GM21576 (cell line): ENCODE measurements at regions not wholly inside any gene's neighbourhood (a gene's known extent, or its start where the extent isn't known, plus 50 kb on each side); places are given as distances from the start of the nearest gene placed in this dataset.

Experiments
- ATAC-seq: cut with Tn5 transposase; IDR thresholded peaks from one replicate; pipeline ENCODE4 v1.9.1; 2021; ENCODE audit warnings: mild to moderate bottlenecking, moderate library complexity; ENCODE audit not compliant: unreplicated experiment

DNA sequence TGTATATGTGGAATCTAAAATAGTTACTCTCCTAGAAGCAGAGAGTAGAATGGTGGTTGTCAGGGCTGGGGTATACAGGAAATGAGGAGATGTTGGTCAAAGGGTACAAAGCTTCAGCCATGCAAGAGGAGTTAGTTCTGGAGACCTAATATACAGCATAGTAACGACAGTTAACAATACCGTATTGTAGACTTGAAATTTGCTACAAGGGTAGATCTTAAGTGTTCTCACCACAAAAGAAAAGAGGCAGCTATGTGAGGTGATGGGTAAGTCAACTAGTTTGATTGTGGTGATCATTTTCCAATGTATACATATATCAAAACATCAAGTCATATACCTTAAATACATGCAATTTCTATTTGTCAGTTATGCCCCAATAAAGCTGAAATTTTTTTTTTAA, 98.2 kb upstream of the CYP1B1 start:
- no peak for ATAC-seq

DNA sequence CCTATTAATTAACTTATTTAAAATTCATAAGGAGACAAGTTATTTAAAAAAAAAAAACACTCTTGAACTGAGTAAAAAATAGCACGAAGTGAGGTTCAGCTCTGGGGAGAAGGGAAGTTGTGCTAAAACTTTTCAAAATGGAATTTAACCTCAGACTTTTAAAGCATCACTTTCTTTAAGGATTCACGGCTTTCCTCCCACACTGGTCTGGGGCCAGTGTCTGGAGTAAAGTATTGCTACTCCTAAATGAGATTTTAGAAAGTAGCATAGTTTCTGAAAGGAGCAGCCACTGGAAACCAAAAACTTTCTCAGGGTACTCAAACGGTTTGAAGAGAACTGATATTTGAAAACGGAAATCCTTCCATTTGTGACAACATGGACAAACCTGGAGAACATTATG, 97.7 kb upstream of the CYP1B1 start:
- no peak for ATAC-seq

DNA sequence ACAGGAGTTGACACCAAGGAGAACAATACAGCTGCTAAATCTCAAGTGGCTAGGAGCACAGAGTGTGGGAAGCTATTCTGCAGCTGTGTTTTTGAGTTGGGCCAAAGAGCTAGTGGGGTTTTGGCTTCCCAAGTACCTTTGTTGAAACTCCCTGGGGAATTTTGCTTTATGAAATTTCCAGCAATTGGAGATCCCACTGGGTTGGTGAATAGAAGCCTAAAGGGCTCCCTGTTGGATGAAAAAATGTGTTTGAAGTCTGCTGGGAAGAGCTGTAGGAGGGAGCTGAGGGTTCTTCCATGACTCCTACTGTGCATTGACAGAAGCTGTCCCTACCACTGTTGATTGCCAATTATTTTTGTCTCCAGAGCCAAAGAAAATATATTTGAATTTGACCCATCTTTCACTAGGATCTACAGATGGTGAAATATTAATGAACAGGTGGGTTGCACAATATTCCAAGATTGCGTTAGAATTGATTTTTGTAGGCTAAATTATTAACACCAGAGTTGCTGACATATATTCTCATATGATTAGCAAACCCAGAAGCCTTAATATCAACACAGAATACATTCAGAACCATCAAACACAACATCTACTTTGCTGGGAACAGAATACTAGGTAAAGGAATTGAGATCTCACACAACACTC, 95.4 kb upstream of the CYP1B1 start:
- ATAC-seq: no peak

DNA sequence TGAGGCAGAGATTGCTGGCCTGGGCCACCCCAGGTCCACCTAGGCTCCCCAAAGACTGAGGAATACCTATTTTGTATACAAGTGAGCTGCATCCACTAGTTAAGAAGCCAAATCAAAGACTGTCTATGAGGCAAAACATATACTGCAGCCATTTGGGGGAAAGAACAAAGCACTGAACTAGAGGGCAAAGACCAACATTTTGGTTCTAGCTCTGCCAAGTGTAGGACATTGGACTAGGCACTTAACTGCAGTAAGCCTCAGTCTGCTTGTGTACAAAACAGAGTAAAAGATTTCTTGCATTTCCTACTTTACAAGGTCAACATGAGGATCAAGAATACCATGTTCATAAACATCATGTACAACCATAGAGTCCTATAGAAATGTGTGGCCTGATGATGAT, 94.8 kb upstream of the CYP1B1 start:
- ATAC-seq: no peak

DNA sequence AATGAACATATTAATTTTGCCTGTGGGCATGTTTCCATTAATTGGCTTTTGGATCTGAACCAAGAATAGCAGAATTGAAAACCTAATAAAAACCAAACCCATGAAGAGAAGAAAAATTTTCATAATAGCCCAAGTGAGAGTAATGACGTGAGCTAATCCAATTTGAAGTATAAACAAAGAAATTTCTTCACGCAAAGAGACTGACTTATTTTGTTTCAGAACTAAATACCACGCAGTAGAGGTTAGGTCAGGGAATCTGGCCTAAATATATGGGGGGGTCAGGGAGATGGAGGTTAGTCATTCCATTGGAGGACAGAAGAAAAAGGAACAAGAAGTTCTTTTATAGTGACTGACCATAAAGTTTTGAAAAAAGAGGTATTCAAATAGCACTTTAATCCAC, 94.1 kb upstream of the CYP1B1 start:
- no peak for ATAC-seq

DNA sequence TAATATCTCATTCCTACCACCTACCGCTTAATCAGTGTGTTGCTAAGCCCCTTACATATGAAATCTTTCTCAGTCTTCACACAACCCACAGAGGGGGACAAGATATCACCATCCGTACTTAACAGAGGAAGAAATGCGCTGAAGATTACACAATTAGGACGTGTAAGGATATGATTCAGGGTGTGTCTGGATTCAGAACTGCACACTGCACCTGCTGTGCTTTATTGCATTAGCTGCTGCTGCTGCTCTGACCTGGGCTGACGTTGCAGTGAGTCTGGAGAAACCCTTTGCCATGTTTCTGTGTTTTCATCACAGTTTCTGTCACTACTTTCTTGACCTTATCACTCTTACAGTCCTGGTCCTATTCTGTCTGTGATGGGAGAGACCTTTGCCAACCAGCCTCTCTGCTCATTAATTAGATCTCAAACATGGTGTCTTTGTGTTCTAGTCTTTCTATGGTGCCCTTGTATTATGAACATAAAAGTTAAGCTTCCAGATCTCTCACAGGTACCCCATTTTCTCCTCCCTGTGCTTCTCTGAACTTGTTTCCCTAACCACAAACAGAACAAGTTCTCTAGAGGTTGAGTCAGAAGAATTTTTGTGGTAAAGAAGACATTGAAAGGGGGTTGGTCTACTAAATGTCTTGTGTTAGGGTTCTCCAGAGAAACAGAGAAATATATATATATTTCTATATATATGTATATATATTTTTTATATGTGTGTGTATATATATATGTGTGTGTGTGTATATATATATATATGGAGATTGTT, 92.9 kb upstream of the CYP1B1 start:
- no peak for ATAC-seq

DNA sequence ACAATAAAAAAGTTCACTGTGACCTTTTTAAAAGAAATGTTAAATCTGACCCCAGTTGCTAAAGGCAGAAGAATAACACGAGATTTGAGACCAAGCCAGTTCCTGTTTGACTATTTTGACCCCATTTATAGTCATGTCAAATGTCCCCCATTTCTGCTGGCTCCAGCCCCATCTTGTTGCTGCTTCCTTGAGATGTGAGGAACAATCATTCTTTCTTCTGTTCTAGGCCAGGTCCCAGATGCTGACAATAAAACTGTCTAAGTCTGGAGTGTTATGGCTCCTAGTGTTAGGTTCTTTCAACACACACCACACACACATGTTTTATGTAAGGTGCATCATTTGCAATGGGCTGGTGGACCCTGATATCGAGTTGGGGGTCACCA, 92.0 kb upstream of the CYP1B1 start:
- no peak for ATAC-seq

DNA sequence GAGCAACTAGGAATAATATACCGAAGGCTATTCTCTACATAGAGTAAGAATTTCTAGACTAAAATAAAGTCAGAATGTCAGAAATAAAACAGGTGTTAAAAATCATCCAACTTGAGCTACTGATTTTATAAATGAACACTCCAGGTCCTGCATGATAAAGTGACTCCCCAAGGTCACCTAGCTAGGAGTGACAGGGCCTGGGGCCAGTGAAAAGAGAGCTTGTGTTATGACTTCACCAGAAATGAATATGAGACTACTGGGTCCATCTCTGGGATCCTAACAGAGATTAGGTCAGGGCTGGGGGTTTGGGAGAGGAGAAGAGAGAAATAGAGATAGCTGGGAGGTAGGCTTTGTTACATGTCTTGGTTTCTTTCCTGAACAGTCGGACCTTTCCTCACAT, 89.7 kb upstream of the CYP1B1 start:
- ATAC-seq: no peak

DNA sequence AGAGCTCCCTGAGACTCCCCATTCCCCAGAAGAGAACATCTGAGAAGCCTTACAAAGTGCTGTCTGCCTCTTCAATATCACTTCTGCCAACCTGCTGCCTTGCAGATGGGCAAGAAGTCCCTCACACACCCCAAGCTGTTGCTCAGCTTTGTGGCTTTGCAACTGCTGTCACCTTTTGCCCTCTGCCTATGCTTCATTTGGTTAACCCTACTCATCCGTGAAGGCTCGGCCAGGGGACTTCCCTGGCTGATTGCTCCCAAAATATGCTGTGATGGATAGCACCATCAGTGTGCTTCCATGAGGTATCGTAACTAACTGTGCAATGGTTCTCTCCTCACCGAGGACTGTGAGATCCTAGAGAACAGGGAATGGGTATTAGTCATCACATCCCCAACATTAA, 88.9 kb upstream of the CYP1B1 start:
- no peak for ATAC-seq

DNA sequence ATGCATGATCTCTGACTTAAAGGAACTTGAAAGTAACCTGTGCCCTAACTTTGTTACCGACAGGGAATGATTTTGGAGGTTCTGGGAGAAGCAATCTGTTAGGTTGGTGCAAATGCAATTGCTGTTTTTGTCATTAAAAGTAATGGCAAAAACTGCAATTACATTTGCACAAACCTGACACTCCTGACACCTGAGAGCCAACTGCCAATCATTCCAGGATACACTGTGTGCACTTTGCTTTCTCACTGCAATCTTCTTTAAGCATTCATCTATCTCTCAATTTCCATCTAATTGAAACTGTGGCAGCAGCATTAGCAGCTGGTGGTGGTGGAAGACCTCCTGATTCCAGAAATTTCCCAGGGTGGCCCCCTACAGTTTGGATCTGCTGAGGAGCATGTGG, 87.6 kb upstream of the CYP1B1 start:
- no peak for ATAC-seq

DNA sequence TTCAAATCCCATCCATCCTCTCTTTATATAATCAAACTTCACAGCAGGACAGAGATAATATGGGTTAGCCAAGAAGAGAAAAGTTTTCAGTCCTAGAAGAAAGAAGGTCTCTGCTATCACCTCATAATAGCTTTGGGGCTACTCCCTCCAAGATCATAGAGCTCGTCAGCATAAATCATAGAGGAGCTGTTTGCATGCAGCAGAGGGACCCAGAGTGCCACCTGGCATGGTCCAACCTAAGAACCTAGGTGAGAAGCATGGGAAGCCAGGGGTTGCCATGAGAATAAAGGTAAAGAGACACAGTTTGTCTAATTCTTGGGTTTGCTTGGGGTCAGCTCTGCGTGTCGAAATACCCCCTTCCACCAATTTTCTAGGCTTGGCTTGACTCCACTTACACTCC, 87.1 kb upstream of the CYP1B1 start:
- ATAC-seq: no peak

DNA sequence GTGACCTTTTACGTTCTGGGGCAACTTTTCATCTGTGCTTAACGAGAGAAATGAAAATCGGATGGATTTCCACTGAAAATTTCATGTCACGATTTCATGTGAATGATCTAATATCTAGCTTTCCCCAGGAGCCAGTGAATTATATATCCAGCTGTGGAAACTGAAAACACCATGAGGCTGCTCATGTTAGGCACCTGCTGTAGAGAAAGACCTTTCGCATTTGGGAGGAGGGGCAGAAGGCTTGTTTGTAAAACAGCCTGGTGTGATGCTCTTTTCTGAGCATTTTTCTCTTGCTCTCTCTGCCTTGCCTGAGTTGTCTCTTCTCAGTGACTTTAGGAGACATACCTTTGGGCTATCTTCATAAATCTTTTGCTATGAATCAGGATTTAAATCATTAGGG, 84.6 kb upstream of the CYP1B1 start:
- ATAC-seq: no peak

DNA sequence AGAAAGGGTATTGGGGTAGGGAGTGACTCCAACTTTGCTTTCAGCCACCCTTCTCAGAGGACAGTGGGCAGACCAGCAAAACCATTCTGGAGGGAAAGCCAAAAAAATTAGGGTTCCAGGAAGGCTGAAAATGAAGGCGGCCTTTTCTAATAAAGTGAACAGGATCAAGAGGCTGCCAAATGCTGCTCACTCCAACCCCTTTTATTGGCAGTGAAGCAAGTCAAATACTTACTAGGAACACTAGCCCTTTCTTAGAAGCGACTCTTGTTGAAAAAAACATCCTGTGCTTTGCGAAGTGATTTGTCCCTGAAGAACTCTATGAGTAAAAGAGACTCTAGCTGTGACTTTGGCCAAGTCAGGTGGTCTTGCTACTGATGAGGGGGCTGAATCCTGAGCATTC, 83.6 kb upstream of the CYP1B1 start:
- ATAC-seq: no peak

DNA sequence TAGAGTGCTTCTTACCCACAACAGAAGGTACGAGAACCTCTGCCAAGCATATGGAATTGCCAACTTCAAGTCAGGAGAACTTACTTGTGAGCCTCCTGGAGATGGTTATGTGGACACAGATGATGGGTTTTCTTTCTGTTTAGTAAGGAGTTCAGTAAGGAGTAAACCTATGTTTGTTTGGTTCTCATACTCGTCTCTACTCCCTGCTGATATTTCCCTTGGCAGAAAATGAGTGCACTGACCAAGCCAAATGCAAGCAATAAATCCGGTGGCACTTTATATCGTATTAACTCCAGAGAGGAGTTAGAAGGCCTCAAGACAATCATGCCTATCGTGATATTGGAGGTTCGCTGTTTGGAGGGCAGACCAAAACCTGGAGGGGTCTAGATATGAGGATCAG, 83.2 kb upstream of the CYP1B1 start:
- ATAC-seq: no peak

DNA sequence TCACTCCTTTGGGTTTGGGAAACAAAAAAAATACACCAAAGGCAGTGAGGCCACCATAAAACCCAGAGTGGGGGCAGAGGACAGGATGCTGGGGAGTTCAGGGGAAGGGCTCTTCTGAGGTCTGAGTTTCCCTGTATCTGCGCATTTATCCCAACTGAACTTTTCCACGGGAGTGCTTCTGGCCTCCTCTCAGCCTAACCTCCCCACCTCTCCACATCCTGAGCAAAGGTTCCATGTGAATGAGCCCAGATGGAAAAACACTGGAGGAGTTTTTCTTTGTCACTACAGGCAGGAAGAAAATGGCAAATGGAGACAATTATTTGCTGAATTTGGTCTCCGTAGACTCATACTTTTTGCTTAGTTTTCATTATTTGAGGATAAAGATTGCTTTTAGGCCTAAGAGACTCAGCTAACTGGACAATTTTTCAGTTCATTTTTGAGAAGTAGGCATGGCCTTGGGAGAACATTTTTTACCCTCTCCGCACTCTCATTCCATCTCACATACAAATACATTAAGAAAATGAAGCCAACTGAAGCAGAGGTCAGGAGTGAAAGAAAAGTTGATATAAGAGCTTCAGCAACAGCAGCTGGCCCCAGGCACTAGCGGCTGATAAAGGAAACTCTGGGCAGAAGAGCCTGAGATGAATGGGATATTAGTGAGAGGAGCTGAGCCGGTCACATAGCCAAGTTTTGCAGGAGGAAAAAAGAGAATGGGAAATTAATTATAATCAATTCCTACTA, 82.6 kb upstream of the CYP1B1 start:
- no peak for ATAC-seq

DNA sequence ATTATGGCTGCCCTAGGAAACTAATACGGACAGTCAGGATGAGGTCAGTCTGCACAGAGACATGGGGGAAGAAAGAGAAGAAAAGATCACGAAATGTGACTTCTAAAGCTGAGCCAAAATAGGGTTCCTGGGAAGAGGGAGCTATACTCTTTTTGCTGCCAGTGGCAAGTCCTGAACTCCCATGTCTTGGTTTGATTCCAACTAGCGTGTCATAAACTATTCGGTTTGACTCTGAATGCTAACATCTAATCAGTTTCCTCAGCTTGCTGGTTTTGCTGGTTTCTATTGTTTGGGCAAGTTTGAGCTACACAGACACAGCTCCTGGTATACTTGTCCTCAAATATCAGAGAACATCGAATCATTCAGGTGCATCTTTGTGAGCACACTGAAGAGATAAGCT, 80.5 kb upstream of the CYP1B1 start:
- no peak for ATAC-seq

DNA sequence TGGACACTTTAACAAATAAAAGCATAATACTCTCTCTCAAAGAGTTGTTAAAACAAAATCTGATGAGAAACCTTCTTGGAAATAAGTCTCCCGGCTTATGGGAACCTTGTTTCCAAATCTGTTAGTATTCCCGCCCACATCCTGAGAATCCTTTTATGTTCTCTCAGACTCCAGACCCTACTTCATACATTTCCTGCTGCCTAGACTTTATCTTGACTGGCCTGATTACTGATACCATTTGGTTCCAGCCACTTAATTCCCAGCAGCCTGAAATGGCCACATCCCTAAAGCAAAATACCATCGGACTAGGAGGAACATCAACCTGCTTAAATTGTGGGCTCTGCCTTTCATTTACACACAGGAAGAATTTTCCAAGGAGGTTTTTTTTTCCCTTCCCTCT, 79.1 kb upstream of the CYP1B1 start:
- ATAC-seq: no peak

DNA sequence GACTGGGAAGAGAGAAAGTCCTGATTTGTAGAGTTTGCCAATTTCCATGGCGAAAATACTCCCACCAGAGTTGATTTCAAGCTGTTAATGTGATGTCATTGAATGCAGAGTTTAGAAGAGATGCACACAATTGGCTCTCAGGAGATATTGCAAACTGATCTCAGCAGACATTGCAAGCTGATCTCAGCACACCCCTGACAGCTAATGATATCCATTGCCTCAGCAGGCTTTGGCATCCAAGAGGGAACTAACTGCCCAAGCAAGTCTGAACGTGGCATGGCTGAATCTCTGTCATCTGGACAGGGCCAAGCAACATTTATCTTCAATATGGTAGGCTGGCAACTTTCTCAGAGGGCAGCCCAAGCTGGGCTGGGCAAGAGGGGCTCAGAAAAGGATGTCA, 78.4 kb upstream of the CYP1B1 start:
- no peak for ATAC-seq

DNA sequence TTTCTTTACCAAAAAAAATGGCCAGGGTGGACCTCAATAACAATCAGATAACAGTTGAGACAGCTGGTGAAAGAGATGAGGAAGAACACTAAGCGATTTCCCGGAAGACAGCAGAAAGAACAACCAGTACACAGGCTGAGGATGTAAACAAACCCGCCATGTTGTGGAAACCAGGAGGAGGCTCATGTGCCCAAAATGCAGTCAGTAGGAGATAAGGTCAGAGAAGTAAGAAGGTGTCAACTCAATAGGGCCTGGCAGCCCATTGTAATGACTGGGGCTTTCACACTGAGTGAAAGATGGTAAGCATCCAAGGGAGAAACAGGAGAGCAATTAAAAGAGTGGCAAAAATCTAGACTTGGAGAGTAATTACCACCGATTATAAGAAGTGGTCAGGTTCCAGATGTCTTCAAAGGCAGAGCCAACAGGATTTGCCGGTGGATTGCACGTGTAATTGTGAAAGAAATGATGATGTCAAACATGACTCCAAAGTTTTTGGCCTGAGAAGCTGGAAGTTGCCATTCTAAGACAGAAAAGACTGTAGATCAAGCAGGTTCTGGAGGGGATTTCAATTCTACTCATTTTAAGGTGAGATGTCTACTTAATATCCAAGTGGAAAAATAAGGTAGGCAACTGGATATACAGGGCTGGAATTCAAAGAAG, 77.7 kb upstream of the CYP1B1 start:
- no peak for ATAC-seq

DNA sequence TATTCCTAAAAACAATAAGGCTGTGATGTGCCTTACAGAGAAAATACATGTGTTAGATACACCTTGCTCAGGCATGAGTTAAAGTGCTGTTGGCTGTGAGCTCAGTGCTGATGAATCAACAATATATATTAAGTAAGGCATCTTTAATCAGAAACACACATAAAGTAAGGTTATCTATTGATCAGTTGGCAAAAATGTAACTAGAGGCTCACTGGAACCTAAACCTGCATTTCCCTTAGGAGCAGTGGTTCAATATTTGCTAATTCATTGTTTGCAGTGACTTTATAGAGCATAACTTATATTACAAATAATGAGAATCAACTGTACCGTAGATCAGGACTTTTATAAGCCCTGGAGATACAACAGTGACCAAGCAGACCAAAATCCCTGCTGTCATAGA, 77.0 kb upstream of the CYP1B1 start:
- no peak for ATAC-seq

DNA sequence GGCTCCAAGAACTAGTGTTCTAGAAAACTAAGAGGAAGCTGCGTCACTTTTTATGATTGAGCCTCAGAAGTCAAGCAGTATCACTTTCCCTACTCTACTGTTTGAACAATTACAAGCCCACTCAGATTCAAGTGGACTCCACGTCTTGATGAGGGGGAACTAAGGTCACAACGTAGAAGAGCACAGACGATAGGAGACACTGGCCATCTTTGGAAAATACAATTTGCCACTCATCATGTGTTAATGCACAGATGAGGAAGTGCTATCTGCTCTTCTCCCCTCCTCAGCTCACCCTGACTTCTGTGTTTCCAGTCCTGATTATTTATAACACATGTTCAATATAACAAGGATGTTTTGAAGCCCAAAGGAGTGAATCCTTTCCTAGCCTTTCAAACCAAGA, 76.1 kb upstream of the CYP1B1 start:
- ATAC-seq: no peak

DNA sequence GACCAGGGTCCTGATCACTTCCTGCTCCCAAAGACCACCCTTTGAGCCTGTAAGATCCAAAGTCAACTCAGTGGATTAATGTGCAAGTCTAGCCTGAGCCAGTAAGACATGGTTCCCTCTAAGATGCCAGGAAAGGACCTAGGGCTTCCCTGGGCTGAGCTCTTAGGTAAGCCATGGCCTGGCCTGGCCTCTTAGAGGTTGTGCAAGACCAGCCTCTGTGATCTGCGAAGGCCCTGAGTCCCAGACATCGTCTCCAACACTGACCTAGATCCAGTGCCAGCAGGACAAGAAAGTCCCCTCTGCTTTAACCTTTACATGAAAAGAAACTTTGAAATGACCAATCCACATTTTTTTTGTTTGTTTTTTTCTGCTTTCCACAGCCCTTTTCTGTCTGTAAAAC, 73.6 kb upstream of the CYP1B1 start:
- no peak for ATAC-seq
